ENCODE measurements at regions not wholly inside any gene's neighbourhood (a gene's known extent, or its start where the extent isn't known, plus 50 kb on each side); places are given as distances from the start of the nearest gene placed in this dataset.

DNA sequence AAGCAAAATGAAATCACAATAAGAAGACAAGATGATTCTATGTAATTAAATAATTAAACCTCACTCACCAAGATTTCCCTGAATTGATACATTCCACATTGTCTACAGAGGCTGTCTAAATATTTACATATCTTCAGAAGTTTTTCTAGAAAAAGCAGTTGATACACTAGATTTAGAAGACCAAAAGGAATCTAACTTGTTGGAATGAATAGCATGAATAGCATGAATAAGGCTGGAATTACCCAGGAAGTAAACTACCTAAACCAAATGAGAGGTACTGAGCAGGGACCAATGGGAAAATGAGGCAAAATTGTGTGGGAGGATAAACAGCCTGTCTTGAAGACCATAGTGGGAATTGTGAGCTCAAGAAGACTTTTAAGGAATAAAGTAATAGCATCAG is 479.7 kb downstream of the TXNL1 start:
- Mint-ChIP-seq H3K36me3 (no peaks in the 10 kb centered on the region), H3K9me3 (peaks cover 0 to 1% (median 0%) of the 10 kb centered on the region in 3 donors), H3K4me3 (no peak overlapping the region), H3K4me1 (peaks cover 0 to 5% (median 0%) of the 10 kb centered on the region in 3 donors), H3K27ac (no peak overlapping the region), H3K27me3 (no peaks in the 10 kb centered on the region)

- Mint-ChIP-seq H3K4me1 (peaks cover 0 to 5% (median 0%) of the 10 kb centered on the region in 3 donors), H3K36me3 (no peaks in the 10 kb centered on the region), H3K27me3 (no peaks in the 10 kb centered on the region), H3K9me3 (peaks cover 0 to 1% (median 0%) of the 10 kb centered on the region in 3 donors), H3K27ac (no peak overlapping the region), H3K4me3 (no peak overlapping the region)
Observed at GRCh38 chr18:56157541-56157940, 480.9 kb downstream of the TXNL1 start.

DNA sequence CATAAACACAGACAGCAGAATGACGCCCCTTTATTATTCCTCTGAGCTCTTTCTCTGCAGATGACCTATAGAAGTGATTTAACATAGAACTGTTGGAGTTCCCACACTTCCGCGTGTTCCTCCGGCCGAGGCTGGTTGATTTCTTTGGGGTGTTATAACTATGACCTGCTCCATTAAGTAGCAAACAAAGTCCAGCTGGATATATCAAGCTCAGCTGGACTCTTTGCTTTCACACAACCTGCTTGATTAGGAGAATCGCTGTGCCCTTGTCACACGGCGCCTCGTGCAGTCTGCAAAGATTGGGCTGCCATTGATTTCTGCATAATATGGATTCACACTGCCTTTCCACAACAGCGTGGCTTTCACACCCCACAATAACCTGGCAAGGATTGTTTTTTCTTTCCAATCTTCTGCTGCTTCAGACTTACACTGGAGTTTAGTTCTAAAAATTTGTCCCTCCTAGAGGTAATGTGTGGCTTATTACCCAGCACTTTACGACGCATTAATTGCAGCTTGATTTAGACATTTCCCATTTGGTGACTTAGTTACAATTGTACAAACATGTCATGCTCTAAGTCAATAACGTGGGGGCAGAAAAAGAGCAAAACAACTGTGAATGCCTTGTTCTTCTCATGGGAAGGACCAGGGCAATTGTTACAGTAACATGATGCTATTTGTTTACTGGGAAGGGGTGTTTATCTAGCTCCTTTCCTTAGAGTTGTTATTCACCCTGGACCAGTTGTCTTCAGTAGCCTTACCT is 485.7 kb downstream of the TXNL1 start:
- no peak overlapping the region for H3K27ac Mint-ChIP-seq
- H3K9me3 Mint-ChIP-seq, result no peaks in the 10 kb centered on the region
- no peaks in the 10 kb centered on the region for H3K4me1 Mint-ChIP-seq
- no peak overlapping the region for H3K4me3 Mint-ChIP-seq
- H3K36me3 Mint-ChIP-seq, result no peaks in the 10 kb centered on the region
- H3K27me3 Mint-ChIP-seq, result no peaks in the 10 kb centered on the region

DNA sequence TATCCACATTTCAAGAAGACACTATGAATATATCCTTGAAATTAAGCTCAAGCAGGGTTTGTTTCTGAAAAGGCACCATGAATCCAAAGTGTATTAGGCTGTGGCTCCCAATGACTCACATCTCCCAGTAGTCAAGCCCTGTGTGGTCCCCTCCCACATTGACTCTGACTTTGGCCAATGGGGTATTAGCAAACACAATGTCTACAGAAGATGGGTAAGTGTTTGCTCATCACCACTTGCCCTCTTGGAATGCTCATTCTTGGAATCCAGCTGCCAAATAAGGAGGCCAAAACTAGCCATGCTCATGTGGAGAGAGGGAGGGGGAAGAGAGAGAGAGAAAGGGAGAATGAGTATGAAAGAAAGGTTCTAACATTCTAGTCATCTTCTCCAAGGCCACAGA is 490.0 kb downstream of the TXNL1 start:
- no peak overlapping the region for H3K4me3 Mint-ChIP-seq

DNA sequence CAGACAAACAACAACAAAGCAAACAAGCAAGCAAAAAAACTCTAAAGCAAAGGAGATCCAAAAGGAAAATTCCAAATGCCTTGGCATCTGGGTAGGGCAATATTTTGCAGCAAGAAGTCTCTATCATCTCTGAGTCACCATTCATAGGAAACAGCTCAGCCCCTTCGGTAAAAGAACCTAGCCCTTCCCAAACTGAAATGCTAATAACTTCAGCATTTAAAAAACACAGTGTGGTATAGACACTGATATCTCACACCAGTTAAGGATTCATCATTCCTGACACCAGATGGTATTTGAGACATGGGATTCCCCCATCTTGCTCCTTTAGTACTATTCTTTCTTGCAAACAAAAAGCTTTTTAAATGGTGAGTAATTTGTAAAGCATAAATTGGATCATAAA is 491.8 kb downstream of the TXNL1 start:
- H3K36me3 Mint-ChIP-seq, result no peaks in the 10 kb centered on the region
- no peak overlapping the region for H3K27ac Mint-ChIP-seq
- no peaks in the 10 kb centered on the region for H3K27me3 Mint-ChIP-seq
- no peak overlapping the region for H3K4me3 Mint-ChIP-seq
- no peaks in the 10 kb centered on the region for H3K4me1 Mint-ChIP-seq
- H3K9me3 Mint-ChIP-seq, result peaks cover 0 to 2% (median 1%) of the 10 kb centered on the region in 3 donors

More for the DNA sequence above, 490.0 kb downstream of the TXNL1 start:
- H3K27me3 Mint-ChIP-seq, result no peaks in the 10 kb centered on the region
- no peak overlapping the region for H3K27ac Mint-ChIP-seq
- peaks cover 0 to 2% (median 1%) of the 10 kb centered on the region in 3 donors for H3K9me3 Mint-ChIP-seq
- no peaks in the 10 kb centered on the region for H3K4me1 Mint-ChIP-seq
- H3K36me3 Mint-ChIP-seq, result no peaks in the 10 kb centered on the region

DNA sequence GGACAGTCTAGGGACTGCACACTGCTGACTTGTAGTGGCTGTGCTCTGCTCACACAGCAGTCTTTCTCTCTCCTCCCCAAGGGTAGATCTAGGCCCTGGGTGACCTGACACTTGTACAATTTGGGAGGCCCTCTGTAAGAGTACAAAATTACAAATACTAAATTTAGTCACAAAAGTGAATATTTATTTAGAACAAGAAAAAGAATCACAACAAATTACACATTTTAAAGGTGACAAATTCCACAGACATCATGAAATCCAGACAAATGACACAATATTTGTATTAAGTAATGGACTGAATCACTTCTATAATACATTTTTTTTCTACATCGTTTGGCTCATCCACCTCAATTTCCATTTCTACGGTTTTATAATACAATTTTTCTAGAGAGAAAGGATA is 496.4 kb downstream of the TXNL1 start:
- H3K4me3 Mint-ChIP-seq, result no peak overlapping the region
- H3K36me3 Mint-ChIP-seq, result no peaks in the 10 kb centered on the region
- H3K9me3 Mint-ChIP-seq, result peaks cover 0 to 2% (median 1%) of the 10 kb centered on the region in 3 donors
- H3K4me1 Mint-ChIP-seq, result no peaks in the 10 kb centered on the region
- H3K27ac Mint-ChIP-seq, result no peak overlapping the region
- H3K27me3 Mint-ChIP-seq, result no peaks in the 10 kb centered on the region

DNA sequence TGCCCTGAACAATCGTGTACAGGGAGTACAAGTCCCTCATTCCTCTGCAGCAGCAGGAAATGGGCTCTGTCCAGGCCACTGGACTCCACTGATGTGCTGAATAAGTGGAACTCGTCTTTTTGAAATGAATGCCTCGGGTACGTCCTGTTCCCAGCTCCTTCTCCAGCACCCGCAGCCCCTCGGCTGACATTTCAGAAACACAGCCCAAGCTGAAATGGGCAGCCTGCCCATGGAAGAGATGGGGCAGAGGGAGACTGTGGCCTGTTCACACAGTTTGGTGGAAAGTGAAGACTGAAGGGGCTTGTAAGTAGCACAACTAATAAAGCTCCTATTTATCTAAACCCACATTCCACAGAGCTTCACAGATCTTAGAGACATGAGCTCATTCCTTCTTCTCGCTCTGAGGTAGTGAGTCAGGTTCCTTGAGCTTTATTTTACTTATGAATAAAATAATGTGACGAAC is 498.6 kb downstream of the TXNL1 start:
- no peak overlapping the region for H3K4me3 Mint-ChIP-seq
- peaks cover 0 to under 1% (median 0%) of the 10 kb centered on the region in 3 donors for H3K9me3 Mint-ChIP-seq
- no peaks in the 10 kb centered on the region for H3K27me3 Mint-ChIP-seq

DNA sequence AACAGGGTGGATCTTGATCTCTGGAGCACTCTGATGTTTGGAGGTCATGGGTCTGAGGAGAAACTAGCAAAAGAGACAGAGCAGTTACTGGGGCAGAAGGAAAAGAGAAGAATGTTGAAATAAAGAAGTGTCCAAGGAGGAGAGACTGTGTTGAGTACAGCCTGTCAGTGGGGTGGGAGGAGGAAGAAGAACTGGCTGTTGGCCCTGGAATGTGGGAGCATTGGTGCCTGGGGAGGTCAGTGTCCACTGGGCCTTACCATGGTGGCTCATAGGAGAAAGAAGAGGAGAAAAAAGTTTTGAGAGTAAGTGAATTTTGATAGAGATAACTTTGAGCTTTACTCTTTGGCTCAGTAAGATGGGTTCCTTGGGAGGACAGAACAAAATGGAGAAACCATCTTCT is 499.0 kb downstream of the TXNL1 start:
- H3K4me3 Mint-ChIP-seq, result no peak overlapping the region
- no peaks in the 10 kb centered on the region for H3K36me3 Mint-ChIP-seq
- H3K4me1 Mint-ChIP-seq, result no peaks in the 10 kb centered on the region
- H3K27ac Mint-ChIP-seq, result no peak overlapping the region
- no peaks in the 10 kb centered on the region for H3K9me3 Mint-ChIP-seq
- no peaks in the 10 kb centered on the region for H3K27me3 Mint-ChIP-seq

More for the DNA sequence above, 498.6 kb downstream of the TXNL1 start:
- Mint-ChIP-seq H3K4me1 (no peaks in the 10 kb centered on the region), H3K36me3 (no peaks in the 10 kb centered on the region), H3K27ac (no peak overlapping the region)

DNA sequence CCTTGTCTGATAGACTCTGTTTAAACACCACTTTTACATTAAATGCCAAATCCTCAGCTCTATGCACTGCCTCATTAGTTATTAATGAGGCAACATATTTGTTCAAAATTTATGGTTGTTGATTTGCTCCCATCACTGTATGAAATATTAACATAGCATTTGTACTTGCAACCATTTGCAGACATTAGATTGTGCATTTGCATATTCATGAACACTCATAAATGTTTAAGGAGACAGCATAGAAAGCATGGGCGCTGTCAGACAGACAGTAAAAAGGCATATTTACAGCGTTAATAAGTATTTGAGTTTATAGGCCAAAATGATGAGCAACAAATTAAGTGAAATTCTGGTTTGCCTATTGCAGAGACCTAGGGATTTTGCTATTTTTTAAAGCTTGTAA is 502.3 kb downstream of the TXNL1 start:
- Mint-ChIP-seq H3K36me3 (no peaks in the 10 kb centered on the region), H3K9me3 (no peaks in the 10 kb centered on the region), H3K4me1 (peaks cover 0 to under 1% (median 0%) of the 10 kb centered on the region in 3 donors), H3K4me3 (no peak overlapping the region), H3K27ac (no peak overlapping the region), H3K27me3 (no peaks in the 10 kb centered on the region)

DNA sequence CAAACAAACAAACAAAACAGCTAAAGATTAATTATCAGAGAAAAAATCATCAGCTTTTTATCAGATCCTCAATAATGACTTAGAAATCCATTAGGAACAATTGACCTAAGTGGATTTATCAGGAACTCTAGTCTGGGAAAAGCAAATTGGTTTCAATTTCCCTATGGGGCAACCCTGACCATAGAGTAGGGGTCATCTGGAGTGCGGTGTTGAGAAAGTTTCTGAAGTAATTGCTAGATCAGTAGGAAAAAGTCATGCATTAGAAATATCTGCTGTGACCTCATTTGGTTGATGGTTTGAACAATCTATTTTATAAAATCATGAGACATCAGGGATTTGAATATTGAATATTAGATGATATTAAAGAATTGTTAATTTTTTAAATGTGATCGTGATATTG is 507.9 kb downstream of the TXNL1 start:
- Mint-ChIP-seq H3K9me3 (no peaks in the 10 kb centered on the region), H3K27me3 (no peaks in the 10 kb centered on the region), H3K4me3 (no peak overlapping the region), H3K36me3 (peaks cover 4% of the 10 kb centered on the region), H3K27ac (no peak overlapping the region), H3K4me1 (peaks cover 0 to 2% (median 0%) of the 10 kb centered on the region in 3 donors)

DNA sequence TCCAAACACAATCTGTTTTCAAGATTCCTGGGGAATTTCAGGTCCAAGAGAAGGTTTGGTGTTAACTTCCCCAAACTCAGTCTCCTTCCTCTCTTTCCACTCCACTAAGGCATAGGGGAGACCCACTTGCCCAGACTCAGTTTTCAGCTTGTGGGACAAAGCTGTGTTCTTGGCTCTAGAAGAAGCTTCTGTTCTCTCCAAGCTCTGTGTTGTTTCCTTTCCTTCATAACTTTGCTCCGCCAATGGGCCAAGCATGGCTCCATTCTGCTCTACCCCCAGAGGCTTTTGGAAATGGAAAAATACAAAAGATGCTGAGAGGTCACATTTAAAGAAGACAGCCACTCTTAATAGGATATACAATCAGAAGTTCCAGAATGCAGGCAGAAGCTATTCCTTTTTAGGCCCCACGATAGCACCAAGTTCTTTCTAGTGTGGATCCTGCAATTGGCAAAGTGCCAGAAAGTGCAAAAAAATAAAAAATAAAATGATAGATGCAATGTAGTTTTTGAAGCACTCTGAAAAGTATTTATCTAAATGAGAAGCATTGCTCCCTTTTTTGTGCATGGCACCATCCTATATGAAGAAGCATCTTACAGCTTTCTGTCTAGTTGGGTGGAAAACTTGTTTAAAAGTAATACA is 510.1 kb downstream of the TXNL1 start:
- Mint-ChIP-seq H3K9me3 (no peaks in the 10 kb centered on the region), H3K4me1 (peaks cover 0 to 2% (median 0%) of the 10 kb centered on the region in 3 donors), H3K4me3 (no peak overlapping the region), H3K27ac (no peak overlapping the region), H3K36me3 (peaks cover 4% of the 10 kb centered on the region), H3K27me3 (no peaks in the 10 kb centered on the region)

DNA sequence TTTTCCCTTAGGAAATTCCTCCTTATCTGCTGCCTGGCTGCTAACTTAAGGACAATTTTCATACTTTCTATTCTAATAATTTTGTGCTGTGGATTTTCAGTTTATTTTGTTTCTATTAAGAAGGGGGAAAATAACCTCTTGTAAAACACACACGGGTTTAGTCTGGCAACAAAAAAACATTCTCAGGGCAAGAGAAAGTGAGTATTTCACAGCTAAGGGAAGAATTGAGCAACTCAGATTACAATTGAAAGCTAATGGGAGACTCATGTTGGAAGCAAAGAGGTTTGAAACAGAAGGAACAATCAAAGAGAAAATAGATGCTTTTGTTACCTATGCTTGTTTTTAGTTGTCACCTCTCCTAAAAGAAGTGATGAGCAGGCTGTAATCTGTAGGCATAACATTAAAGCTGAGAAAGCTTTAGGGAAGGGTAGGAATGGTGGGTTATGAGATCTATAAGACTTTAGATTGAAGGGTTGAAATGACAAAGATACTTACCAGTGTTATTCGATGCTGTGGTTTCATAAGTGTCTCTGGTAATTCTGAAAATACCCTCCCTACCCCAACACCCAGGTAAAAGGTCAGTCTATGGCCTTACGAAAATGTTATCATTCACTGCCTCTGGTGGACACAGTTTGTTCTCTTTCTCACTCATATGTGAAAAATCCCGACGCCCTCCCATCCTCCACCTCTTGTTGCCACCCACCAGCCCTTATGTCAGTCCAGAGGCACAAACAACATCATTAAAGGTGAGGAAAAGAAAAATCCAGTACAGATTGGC is 510.9 kb downstream of the TXNL1 start:
- no peak overlapping the region for H3K27ac Mint-ChIP-seq
- H3K4me3 Mint-ChIP-seq, result no peak overlapping the region
- H3K4me1 Mint-ChIP-seq, result peaks cover 0 to 2% (median 0%) of the 10 kb centered on the region in 3 donors

GRCh38 chr18:56124186-56124585 is 514.2 kb downstream of the TXNL1 start:
- H3K4me3 Mint-ChIP-seq, result no peak overlapping the region
- H3K9me3 Mint-ChIP-seq, result no peaks in the 10 kb centered on the region
- peaks cover 0 to 1% (median 0%) of the 10 kb centered on the region in 3 donors for H3K4me1 Mint-ChIP-seq
- H3K36me3 Mint-ChIP-seq, result peaks cover 10% of the 10 kb centered on the region
- no peak overlapping the region for H3K27ac Mint-ChIP-seq
- H3K27me3 Mint-ChIP-seq, result peaks cover 2% of the 10 kb centered on the region

More for the DNA sequence above, 510.9 kb downstream of the TXNL1 start:
- no peaks in the 10 kb centered on the region for H3K27me3 Mint-ChIP-seq
- peaks cover 6% of the 10 kb centered on the region for H3K36me3 Mint-ChIP-seq
- no peaks in the 10 kb centered on the region for H3K9me3 Mint-ChIP-seq

DNA sequence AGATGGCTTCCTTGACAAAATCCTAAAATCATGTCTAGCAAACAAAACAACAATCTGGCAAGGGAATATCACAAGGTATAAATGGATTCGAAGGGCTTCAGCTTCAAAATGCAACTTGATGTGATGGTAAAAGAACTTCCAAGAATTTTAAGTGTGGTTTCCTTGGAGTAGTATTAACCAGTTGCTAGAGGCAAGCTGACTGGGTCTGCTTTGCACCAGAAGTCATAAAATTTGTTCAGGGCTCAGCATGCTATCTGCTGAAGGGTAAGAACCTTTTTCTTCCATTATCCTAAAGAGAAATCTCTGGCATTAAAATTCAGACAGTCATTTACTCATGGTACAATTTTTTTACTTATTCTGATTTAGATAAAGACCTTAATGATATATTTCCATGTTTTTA is 516.7 kb downstream of the TXNL1 start:
- Mint-ChIP-seq H3K4me3 (no peak overlapping the region), H3K27ac (no peak overlapping the region), H3K27me3 (peaks cover 2% of the 10 kb centered on the region), H3K36me3 (peaks cover 10% of the 10 kb centered on the region), H3K9me3 (no peaks in the 10 kb centered on the region), H3K4me1 (peaks cover 0 to 1% (median 0%) of the 10 kb centered on the region in 3 donors)

DNA sequence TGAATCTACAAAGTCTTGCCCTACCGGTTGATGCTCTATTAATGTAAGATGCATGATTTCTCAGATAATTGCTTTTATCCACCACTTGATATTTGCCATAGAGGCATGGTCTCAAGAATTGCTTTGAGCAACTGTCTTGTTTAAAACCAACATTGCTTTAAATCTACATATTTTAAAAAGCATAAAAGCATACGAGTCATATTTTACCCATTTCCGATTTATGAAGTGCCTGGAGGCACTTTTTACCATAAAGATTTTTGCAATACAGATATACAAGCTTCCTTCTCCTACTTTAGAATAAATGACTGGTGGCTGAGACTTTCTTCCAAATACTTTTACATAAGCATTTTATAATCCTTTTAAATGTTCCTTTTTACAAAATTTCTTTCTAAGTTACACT is 517.6 kb downstream of the TXNL1 start:
- Mint-ChIP-seq H3K27ac (no peak overlapping the region), H3K4me3 (no peak overlapping the region), H3K36me3 (peaks cover 6% of the 10 kb centered on the region), H3K27me3 (peaks cover 2% of the 10 kb centered on the region), H3K4me1 (peaks cover under 1 to 1% (median under 1%) of the 10 kb centered on the region in 3 donors), H3K9me3 (no peaks in the 10 kb centered on the region)

All from IgD-negative memory B cell (primary cell).